ENCODE measurements at regions not wholly inside any gene's neighbourhood (a gene's known extent, or its start where the extent isn't known, plus 50 kb on each side); places are given as distances from the start of the nearest gene placed in this dataset.

GRCh38 chr4:19945979-19946380 is 305.7 kb upstream of the SLIT2 start:
- no peak for TF ChIP-seq RARB (CRISPR knock-in tag; IDR thresholded peaks at IDR 0.05)
- TF ChIP-seq ZNF8 (CRISPR knock-in tag; IDR thresholded peaks at IDR 0.05), result no peak
- TF ChIP-seq CSDC2 (CRISPR knock-in tag; IDR thresholded peaks at IDR 0.05), result no peak
- no peak for TF ChIP-seq PATZ1 (CRISPR knock-in tag; IDR thresholded peaks at IDR 0.05; ENCODE audit: borderline replicate concordance)
- no peak for TF ChIP-seq PPARA (CRISPR knock-in tag; IDR thresholded peaks at IDR 0.05; ENCODE audit: borderline replicate concordance)
- no peak for TF ChIP-seq CREB5 (CRISPR knock-in tag; IDR thresholded peaks at IDR 0.05; ENCODE audit: low read depth)
- no peak for TF ChIP-seq SNAI2 (CRISPR knock-in tag; IDR thresholded peaks at IDR 0.05)
- TF ChIP-seq ZNF565 (CRISPR knock-in tag; conservative IDR thresholded peaks at IDR 0.05; ENCODE audit: low read depth), result no peak
- TF ChIP-seq ZNF70 (CRISPR knock-in tag; IDR thresholded peaks at IDR 0.05), result no peak
- TF ChIP-seq ESRRG (CRISPR knock-in tag; IDR thresholded peaks at IDR 0.05), result no peak
- no peak for TF ChIP-seq BACH2 (CRISPR knock-in tag; IDR thresholded peaks at IDR 0.05; ENCODE audit: borderline replicate concordance)
- no peak for TF ChIP-seq ISL1 (CRISPR knock-in tag; IDR thresholded peaks at IDR 0.05)
- no peak for TF ChIP-seq ZFP3 (CRISPR knock-in tag; IDR thresholded peaks at IDR 0.05)

Data from SK-N-SH treated with all-trans-retinoic acid at 6 μM for 48 hours (cell line).